GM12892 (cell line): ENCODE measurements at regions not wholly inside any gene's neighbourhood (a gene's known extent, or its start where the extent isn't known, plus 50 kb on each side); places are given as distances from the start of the nearest gene placed in this dataset.

Experiments used
- POLR2A ChIP-seq: IDR thresholded peaks from 2 replicates; pipeline ENCODE4 v1.6.1; 2011; ENCODE audit warnings: low read depth, low read length, control low read depth
- POLR2AphosphoS5 ChIP-seq: IDR thresholded peaks from 2 replicates; pipeline ENCODE4 v1.6.1; 2011; ENCODE audit warnings: low read depth, low read length, control low read depth
- TAF1 ChIP-seq: IDR thresholded peaks from 2 replicates; pipeline ENCODE4 v1.6.1; 2011; ENCODE audit warnings: low read depth, mild to moderate bottlenecking, control low read depth, low read length, borderline replicate concordance

- TF ChIP-seq POLR2AphosphoS5 (no peak), POLR2A (no peak), TAF1 (no peak)
Measured at GRCh38 chrX:43500246-43500645, 155.9 kb upstream of the MAOA start.
